Neural progenitor cell (in vitro differentiated cells): ENCODE measurements at regions not wholly inside any gene's neighbourhood (a gene's known extent, or its start where the extent isn't known, plus 50 kb on each side); places are given as distances from the start of the nearest gene placed in this dataset.

Experiments used
- EZH2 ChIP-seq: fragments of 200-600 bp; sonication (generic); IDR thresholded peaks from 2 replicates; pipeline ENCODE4 v1.6.1; 2017; ENCODE audit warnings: antibody characterized with exemption, mild to moderate bottlenecking, moderate library complexity
- TF ChIP-seq, protein P1 (sequence below): fragments of 200-600 bp; sonication (generic); IDR thresholded peaks from 2 replicates; pipeline ENCODE4 v1.5.1; 2017; ENCODE audit warnings: antibody characterized with exemption, mild to moderate bottlenecking

DNA sequence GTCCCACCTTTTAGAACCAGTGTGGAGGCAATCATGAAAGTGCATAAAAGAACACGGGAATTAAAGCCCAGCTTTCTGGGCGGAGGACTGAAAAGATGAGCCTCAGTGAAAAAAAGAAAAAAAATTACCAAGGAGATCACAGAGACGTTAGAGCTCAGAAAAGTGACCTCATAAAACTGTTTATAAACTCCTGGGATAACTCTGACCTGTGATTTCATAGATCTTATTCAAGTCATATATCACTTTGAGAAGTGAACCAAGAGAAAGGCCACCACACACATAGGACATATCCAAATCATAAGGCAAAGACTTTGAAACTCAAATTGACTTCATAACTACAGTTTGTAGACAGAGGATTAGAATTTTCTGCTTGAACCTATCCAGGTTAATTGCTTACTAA lies 90.1 kb downstream of the KCNJ2 start:
- TF ChIP-seq, protein P1, sequence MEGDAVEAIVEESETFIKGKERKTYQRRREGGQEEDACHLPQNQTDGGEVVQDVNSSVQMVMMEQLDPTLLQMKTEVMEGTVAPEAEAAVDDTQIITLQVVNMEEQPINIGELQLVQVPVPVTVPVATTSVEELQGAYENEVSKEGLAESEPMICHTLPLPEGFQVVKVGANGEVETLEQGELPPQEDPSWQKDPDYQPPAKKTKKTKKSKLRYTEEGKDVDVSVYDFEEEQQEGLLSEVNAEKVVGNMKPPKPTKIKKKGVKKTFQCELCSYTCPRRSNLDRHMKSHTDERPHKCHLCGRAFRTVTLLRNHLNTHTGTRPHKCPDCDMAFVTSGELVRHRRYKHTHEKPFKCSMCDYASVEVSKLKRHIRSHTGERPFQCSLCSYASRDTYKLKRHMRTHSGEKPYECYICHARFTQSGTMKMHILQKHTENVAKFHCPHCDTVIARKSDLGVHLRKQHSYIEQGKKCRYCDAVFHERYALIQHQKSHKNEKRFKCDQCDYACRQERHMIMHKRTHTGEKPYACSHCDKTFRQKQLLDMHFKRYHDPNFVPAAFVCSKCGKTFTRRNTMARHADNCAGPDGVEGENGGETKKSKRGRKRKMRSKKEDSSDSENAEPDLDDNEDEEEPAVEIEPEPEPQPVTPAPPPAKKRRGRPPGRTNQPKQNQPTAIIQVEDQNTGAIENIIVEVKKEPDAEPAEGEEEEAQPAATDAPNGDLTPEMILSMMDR = no peak
- TF ChIP-seq EZH2 = no peak
